ENCODE measurements at regions not wholly inside any gene's neighbourhood (a gene's known extent, or its start where the extent isn't known, plus 50 kb on each side); places are given as distances from the start of the nearest gene placed in this dataset.

DNA sequence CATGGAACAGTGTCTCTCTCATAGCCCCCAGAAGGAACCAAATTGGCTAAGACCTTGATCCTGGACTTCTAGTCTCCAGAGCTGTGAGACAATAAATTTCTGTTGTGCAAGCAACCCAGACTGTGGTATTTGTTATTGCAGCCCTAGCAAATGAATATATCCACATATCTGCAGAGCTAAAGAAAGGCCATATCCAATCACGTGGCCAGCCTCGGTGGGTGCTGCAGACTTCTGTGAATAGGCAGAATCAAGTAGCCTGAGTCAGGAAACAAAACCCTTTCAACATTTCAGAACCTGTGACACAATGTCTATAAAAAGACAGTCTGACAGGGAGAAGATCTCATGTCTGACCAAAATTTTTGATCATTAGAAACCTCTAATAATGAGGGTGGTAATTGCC is 71.0 kb upstream of the CPM start:
- no peak for DNase-seq (ENCODE audit: low read depth)
- H3K4me3 ChIP-seq (ENCODE audit: low read depth, low read length) = no peak overlapping the region
- TF ChIP-seq, protein P1, sequence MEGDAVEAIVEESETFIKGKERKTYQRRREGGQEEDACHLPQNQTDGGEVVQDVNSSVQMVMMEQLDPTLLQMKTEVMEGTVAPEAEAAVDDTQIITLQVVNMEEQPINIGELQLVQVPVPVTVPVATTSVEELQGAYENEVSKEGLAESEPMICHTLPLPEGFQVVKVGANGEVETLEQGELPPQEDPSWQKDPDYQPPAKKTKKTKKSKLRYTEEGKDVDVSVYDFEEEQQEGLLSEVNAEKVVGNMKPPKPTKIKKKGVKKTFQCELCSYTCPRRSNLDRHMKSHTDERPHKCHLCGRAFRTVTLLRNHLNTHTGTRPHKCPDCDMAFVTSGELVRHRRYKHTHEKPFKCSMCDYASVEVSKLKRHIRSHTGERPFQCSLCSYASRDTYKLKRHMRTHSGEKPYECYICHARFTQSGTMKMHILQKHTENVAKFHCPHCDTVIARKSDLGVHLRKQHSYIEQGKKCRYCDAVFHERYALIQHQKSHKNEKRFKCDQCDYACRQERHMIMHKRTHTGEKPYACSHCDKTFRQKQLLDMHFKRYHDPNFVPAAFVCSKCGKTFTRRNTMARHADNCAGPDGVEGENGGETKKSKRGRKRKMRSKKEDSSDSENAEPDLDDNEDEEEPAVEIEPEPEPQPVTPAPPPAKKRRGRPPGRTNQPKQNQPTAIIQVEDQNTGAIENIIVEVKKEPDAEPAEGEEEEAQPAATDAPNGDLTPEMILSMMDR (conservative IDR thresholded peaks at IDR 0.05; ENCODE audit: low read depth, low read length) = no peak

DNA sequence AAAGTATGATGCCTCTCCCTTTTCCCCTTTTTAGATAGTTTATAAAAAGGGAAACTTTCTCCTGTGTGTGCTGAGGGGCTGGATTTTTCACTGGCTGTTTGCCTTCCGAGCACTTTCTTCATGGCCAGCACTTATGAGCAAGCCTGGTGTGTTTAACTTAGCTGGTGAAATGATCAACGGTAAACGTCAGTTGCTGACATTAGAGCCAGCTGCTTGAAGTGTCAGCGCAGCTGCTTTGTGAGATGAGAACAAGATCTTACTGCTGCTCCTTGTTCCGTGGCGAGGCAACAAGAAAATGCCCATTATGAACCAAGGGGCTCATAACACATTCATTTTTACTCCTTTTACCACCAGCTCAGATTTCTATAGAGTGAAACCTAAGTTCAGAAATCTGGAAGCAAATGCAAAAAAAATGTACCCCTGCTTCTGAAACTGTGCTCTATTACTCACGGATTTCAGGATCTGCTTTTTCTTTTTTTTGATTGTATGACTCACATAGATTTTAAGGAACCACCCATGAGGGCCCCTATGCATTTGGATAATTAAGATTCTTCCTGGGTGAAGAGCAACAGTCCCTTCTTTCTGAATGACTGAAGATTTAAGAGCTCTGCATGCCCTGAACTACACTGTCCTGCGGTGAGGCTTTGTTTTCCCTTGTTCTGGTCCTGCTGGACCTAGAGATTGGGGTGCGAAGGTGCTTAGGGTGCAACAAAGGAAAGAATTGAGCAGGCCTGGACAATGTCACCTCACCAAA is 74.3 kb upstream of the CPM start:
- DNase-seq (ENCODE audit: low read depth) = no peak
- no peak overlapping the region for H3K4me3 ChIP-seq (ENCODE audit: low read depth, low read length)

DNA sequence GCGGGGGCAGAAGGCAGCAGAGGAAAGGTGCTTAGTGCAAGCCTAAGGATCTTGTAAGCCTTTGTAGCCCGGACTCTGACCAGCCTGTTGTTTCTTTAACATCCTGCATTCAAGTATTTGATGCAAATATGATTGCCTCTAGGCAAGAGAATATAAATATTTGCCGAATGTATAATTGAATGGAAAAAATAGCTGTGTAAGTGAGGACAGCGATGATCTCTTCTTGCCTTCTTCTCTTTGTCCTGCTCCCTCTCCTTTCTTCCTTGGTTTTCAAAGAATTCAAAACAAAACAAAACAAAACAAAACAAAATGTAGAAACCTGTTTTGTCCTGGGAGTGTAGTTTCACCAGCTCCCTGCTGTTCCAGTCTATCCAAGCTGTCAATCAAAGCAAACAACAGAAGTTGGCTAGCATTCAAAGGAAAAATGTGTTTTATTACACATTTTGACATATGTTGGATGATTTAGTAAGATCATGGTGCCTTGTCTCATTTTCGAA is 74.9 kb upstream of the CPM start:
- TF ChIP-seq, protein P1 (conservative IDR thresholded peaks at IDR 0.05; ENCODE audit: low read depth, low read length) = no peak
- no peak overlapping the region for H3K4me3 ChIP-seq (ENCODE audit: low read depth, low read length)
- DNase-seq (ENCODE audit: low read depth) = no peak

More for the DNA sequence above, 74.3 kb upstream of the CPM start:
- TF ChIP-seq, protein P1 (conservative IDR thresholded peaks at IDR 0.05; ENCODE audit: low read depth, low read length) = no peak

DNA sequence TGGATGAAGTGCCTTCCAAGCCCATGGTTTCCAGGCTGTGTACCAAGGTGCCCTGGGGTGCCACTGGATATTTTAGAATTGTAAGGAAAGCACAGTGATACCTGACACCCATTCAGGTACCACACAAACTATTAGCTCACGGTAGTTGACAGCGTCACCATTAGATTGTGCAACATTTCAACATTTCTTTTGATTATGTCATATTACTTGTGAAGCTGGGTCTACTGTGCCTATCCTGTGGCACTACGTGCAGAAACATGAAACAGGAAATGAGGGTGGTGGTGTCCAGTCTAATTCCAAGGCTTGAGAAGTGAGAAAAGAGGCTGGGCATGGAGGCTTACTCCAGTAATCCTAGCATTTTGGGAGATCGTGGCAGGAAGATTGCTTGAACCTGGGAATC is 75.5 kb upstream of the CPM start:
- DNase-seq (ENCODE audit: low read depth) = no peak
- no peak overlapping the region for H3K4me3 ChIP-seq (ENCODE audit: low read depth, low read length)
- TF ChIP-seq, protein P1 (conservative IDR thresholded peaks at IDR 0.05; ENCODE audit: low read depth, low read length) = no peak

DNA sequence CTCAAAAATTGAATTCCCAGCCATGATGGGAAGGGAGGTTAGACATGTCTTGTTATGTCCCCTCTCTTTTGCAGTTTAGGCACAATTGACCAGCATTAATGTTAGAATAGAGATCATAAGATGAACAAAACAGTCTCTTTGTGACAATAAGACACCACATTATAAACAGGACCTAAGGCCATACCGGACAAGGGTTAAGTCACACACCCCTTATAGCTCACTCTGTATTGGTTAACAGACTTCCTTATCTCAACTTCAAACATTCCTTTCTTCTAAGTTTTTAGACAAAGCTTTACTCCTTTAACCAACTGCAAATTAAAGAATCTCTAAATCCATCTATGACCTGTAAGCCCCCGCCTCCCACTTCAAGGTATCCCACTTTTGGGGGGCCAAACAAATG is 81.1 kb upstream of the CPM start:
- DNase-seq (ENCODE audit: low read depth) = no peak
- no peak overlapping the region for H3K4me3 ChIP-seq (ENCODE audit: low read depth, low read length)
- TF ChIP-seq, protein P1 (conservative IDR thresholded peaks at IDR 0.05; ENCODE audit: low read depth, low read length) = no peak

DNA sequence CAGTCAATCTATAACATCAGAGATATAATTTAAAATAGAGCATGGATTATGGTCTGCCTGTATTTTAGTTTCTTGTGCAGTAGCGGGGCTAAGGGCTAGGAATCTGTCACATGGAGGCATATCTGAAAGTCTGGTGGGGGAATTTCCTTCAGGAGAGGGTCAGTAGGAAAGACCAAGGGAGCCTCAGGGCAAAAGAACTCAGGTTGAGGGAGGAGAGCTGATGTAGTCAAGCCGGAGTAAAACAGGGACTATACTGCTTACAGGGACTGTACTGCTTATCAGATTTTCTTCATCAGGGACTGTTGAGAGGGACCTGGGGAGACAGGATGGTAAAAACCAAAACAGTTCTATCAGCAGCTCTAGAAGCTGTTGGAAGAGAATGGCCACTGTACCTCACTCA is 82.0 kb upstream of the CPM start:
- DNase-seq (ENCODE audit: low read depth) = no peak
- no peak overlapping the region for H3K4me3 ChIP-seq (ENCODE audit: low read depth, low read length)
- TF ChIP-seq, protein P1 (conservative IDR thresholded peaks at IDR 0.05; ENCODE audit: low read depth, low read length) = no peak

DNA sequence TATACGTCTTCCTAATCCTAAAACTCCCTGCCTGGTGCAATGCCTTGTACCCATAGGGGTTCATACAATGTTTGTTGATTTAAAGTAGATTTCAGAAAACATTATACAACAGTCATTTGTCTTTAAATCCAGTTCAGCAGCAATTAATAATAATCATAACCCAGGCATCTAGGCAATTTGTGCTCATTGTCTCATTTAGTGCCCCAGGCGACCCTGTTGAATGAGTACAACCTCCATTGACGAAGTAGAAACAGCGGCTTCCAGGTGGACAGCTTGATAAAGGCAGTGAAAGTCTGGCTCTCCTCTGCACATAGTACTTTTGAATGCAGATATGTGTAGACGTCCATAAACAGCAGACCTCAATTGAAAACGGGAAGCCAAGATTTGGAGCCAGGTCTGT is 82.9 kb upstream of the CPM start:
- no peak for DNase-seq (ENCODE audit: low read depth)
- H3K4me3 ChIP-seq (ENCODE audit: low read depth, low read length) = no peak overlapping the region
- TF ChIP-seq, protein P1 (conservative IDR thresholded peaks at IDR 0.05; ENCODE audit: low read depth, low read length) = no peak
